Kidney epithelial cell (primary cell): ENCODE measurements at regions not wholly inside any gene's neighbourhood (a gene's known extent, or its start where the extent isn't known, plus 50 kb on each side); places are given as distances from the start of the nearest gene placed in this dataset.
"Not testable (repeated sequence)": the region's sequence is repeated elsewhere in the genome, so short reads cannot be mapped to it uniquely, and the experiment has no call there.

Source experiments
- DNase-seq: peaks from one replicate; pipeline ENCODE4 v3.0.0-alpha.2; 2010; ENCODE audit warnings: low read depth
- H3K27me3 ChIP-seq: 2 replicates; pipeline ENCODE4 v1.6.0; 2011; ENCODE audit warnings: low read length; ENCODE audit not compliant: control insufficient read depth, insufficient read depth
- H3K36me3 ChIP-seq: 2 replicates; pipeline ENCODE4 v1.5.1; 2011; ENCODE audit warnings: low read length; ENCODE audit not compliant: control insufficient read depth, insufficient read depth
- H3K4me3 ChIP-seq: 2 replicates; pipeline ENCODE4 v1.5.1; 2011; ENCODE audit warnings: low read depth, mild to moderate bottlenecking, control low read depth, low read length
- CTCF ChIP-seq: IDR thresholded peaks from 2 replicates; pipeline ENCODE4 v1.5.1; 2011; ENCODE audit warnings: mild to moderate bottlenecking, moderate library complexity, low read length, control low read depth, inconsistent platforms; ENCODE audit not compliant: insufficient read depth, poor library complexity, severe bottlenecking

GRCh38 chr11:23778971-23779370 is 717.9 kb upstream of the LUZP2 start:
- peak; percentile 7 for DNase-seq
- Histone ChIP-seq H3K4me3 (no peak overlapping the region), H3K27me3 (no peaks in the 10 kb centered on the region), H3K36me3 (no peaks in the 10 kb centered on the region)
- no peak for TF ChIP-seq CTCF

GRCh38 chr11:23780231-23780630 is 716.6 kb upstream of the LUZP2 start:
- Histone ChIP-seq H3K36me3 (no peaks in the 10 kb centered on the region), H3K27me3 (no peaks in the 10 kb centered on the region), H3K4me3 (no peak overlapping the region)
- no peak for TF ChIP-seq CTCF
- no peak for DNase-seq

GRCh38 chr11:23781803-23782560 is 714.9 kb upstream of the LUZP2 start:
- TF ChIP-seq CTCF: no peak
- no peak for DNase-seq
- Histone ChIP-seq H3K27me3 (no peaks in the 10 kb centered on the region), H3K36me3 (no peaks in the 10 kb centered on the region), H3K4me3 (no peak overlapping the region)

- not testable (repeated sequence) for DNase-seq, H3K36me3 ChIP-seq, H3K4me3 ChIP-seq, H3K27me3 ChIP-seq
These were observed 709.9 kb upstream of the LUZP2 start for GRCh38 chr11:23786974-23787373.

GRCh38 chr11:23789200-23789853 is 707.5 kb upstream of the LUZP2 start:
- no peak for DNase-seq
- Histone ChIP-seq H3K4me3 (no peak overlapping the region), H3K27me3 (no peaks in the 10 kb centered on the region), H3K36me3 (no peaks in the 10 kb centered on the region)
- no peak for TF ChIP-seq CTCF

GRCh38 chr11:23789938-23790371 is 706.9 kb upstream of the LUZP2 start:
- no peak for TF ChIP-seq CTCF
- no peak overlapping the region for H3K4me3 ChIP-seq
- peak; percentile 26 for DNase-seq
- no peaks in the 10 kb centered on the region for H3K36me3 ChIP-seq
- no peaks in the 10 kb centered on the region for H3K27me3 ChIP-seq
